K562 (cell line): ENCODE measurements at regions not wholly inside any gene's neighbourhood (a gene's known extent, or its start where the extent isn't known, plus 50 kb on each side); places are given as distances from the start of the nearest gene placed in this dataset.

Source experiments
- ATAC-seq: fragments of 200-7000 bp; cut with Tn5 transposase; 3 replicates; pipeline ENCODE4 v1.9.1; 2020; ENCODE audit warnings: moderate library complexity
- BruUV-seq: library from RNA; stranded (reverse); fragments of 400-500 nt; replicated peaks from 2 replicates; lab custom pipeline; 2021; lab: Mats Ljungman, UMichigan
- CTCF ChIA-PET: fragments of 300-600 bp; formaldehyde crosslinking; extraction: SDS; loops from one replicate; lab custom pipeline; 2021; ENCODE audit warnings: low intra/inter-chr PET ratio; lab: Yijun Ruan, JAX
- POLR2A ChIA-PET: fragments of 300-600, 350-650 bp; sonication (Branson Sonifier 250); formaldehyde crosslinking; extraction: SDS; loops from one replicate; lab custom pipeline; 2021; ENCODE audit warnings: antibody characterized with exemption, inconsistent platforms; lab: Yijun Ruan, JAX
- DNase-seq, 4 experiments: peaks; one replicate each; pipeline versions ENCODE4 v3.0.0 to v3.0.0-alpha.2; 2011 to 2018; ENCODE audit warnings: low spot score in 3 of 4, mixed read lengths in 3 of 4; ENCODE audit errors: extremely low read depth in 1 of 4
- FAIRE-seq: peaks from 2 replicates; lab custom pipeline; 2011; peaks lifted over from hg19 to GRCh38; lab: Jason Lieb, UNC
- H2AFZ ChIP-seq: 2 replicates; pipeline ENCODE4 v1.6.0; 2011; ENCODE audit warnings: low read depth, low read length, control low read depth, inconsistent platforms
- H3K27ac ChIP-seq: fragments of 200-600 bp; 3 replicates; pipeline ENCODE4 v1.8.0; 2011; ENCODE audit warnings: low read depth, mild to moderate bottlenecking, control low read depth, inconsistent platforms, low read length, moderate library complexity, mixed read lengths; ENCODE audit errors: extremely low read depth
- H3K27me3 ChIP-seq, 2 experiments: fragments of 300-600 bp in 1 of 2; 2 replicates in 1 of 2; 3 replicates in 1 of 2; pipeline versions ENCODE4 v1.6.0 to v1.8.0; 2011; ENCODE audit warnings: inconsistent platforms in 2 of 2, low read length in 2 of 2, mild to moderate bottlenecking in 1 of 2, mixed read lengths in 1 of 2, moderate library complexity in 1 of 2; ENCODE audit not compliant: control insufficient read depth in 2 of 2, insufficient read depth in 2 of 2
- H3K36me3 ChIP-seq: fragments of 300-600 bp; 3 replicates; pipeline ENCODE4 v1.8.0; 2011; ENCODE audit warnings: mild to moderate bottlenecking, low read length, inconsistent platforms; ENCODE audit not compliant: control insufficient read depth, insufficient read depth
- H3K4me1 ChIP-seq, 2 experiments: fragments of 200-600 bp in 1 of 2; replicated peaks in 1 of 2; 2 replicates in 1 of 2; 3 replicates in 1 of 2; pipeline versions ENCODE4 v1.5.1 to v1.8.0; 2011; ENCODE audit warnings: inconsistent platforms in 2 of 2, low read length in 2 of 2, mild to moderate bottlenecking in 1 of 2, mixed read lengths in 1 of 2, moderate library complexity in 1 of 2; ENCODE audit not compliant: control insufficient read depth in 2 of 2, insufficient read depth in 2 of 2
- H3K4me2 ChIP-seq: 2 replicates; pipeline ENCODE4 v1.6.1; 2011; ENCODE audit warnings: low read length, control low read depth, inconsistent platforms, mixed read lengths; ENCODE audit not compliant: insufficient read depth
- H3K4me3 ChIP-seq: fragments of 200-600 bp; sonication (generic), shearing (Covaris generic); 2 replicates; pipeline ENCODE4 v1.5.1; 2016; ENCODE audit warnings: control low read depth, inconsistent platforms
- H3K79me2 ChIP-seq: fragments of 200-600 bp; 3 replicates; pipeline ENCODE4 v1.8.0; 2011; ENCODE audit warnings: low read length, inconsistent platforms; ENCODE audit not compliant: control insufficient read depth, insufficient read depth
- H3K9ac ChIP-seq, 2 experiments: 2 replicates each; pipeline versions ENCODE4 v1.6.0 to v1.6.1; 2011; ENCODE audit warnings: low read depth in 2 of 2, low read length in 2 of 2, control low read depth in 1 of 2, inconsistent platforms in 1 of 2, mild to moderate bottlenecking in 1 of 2, mixed read lengths in 1 of 2; ENCODE audit not compliant: insufficient read depth in 1 of 2
- H3K9me1 ChIP-seq: one replicate; pipeline ENCODE4 v1.6.0; 2011; ENCODE audit warnings: inconsistent platforms, mild to moderate bottlenecking, low read length, moderate library complexity; ENCODE audit not compliant: control insufficient read depth, insufficient read depth
- H3K9me3 ChIP-seq: replicated peaks from 2 replicates; pipeline ENCODE4 v1.5.1; 2011; ENCODE audit warnings: low read depth, low read length, inconsistent platforms; ENCODE audit not compliant: control insufficient read depth, insufficient read depth
- H4K20me1 ChIP-seq: replicated peaks from 2 replicates; pipeline ENCODE4 v1.6.1; 2011; ENCODE audit warnings: low read length, inconsistent platforms, mixed read lengths; ENCODE audit not compliant: control insufficient read depth, insufficient read depth
- ATF6 ChIP-seq: sonication (generic); formaldehyde crosslinking; IDR thresholded peaks from 2 replicates; pipeline ENCODE4 v1.4.0; 2020; ENCODE audit warnings: mild to moderate bottlenecking, missing genetic modification reagents
- C11orf30 ChIP-seq: fragments of 450-650 bp; IDR thresholded peaks from 2 replicates; pipeline ENCODE4 v1.6.1; 2016; ENCODE audit warnings: low read depth, mild to moderate bottlenecking
- FOXK1 ChIP-seq: sonication (generic); formaldehyde crosslinking; IDR thresholded peaks from 2 replicates; pipeline ENCODE4 v1.8.0; 2022; ENCODE audit warnings: missing genetic modification reagents, mild to moderate bottlenecking, borderline replicate concordance
- HDGF ChIP-seq: fragments of 450-650 bp; IDR thresholded peaks from 2 replicates; pipeline ENCODE4 v1.6.1; 2016
- HIVEP1 ChIP-seq: fragments of 250-450 bp; sonication (Bioruptor Pico); IDR thresholded peaks from 2 replicates; pipeline ENCODE4 v1.4.0; 2020; ENCODE audit warnings: mild to moderate bottlenecking
- HNRNPL ChIP-seq: fragments of 200-400 bp; formaldehyde crosslinking; IDR thresholded peaks from 2 replicates; pipeline ENCODE4 v1.6.1; 2017; ENCODE audit warnings: low read depth, mild to moderate bottlenecking, low read length
- HSF4 ChIP-seq: fragments of 250-450 bp; sonication (Bioruptor Pico); IDR thresholded peaks from 2 replicates; pipeline ENCODE4 v2.1.2; 2022; ENCODE audit warnings: mild to moderate bottlenecking, moderate library complexity, borderline replicate concordance
- KDM4B ChIP-seq, 2 experiments: fragments of 450-650 bp in 1 of 2; sonication (generic) in 1 of 2; IDR thresholded peaks; 2 replicates each; pipeline ENCODE4 v1.6.1; 2016 to 2017; ENCODE audit warnings: borderline replicate concordance in 2 of 2, antibody characterized with exemption in 1 of 2, low read depth in 1 of 2, mild to moderate bottlenecking in 1 of 2
- NCOA4 ChIP-seq: fragments of 450-650 bp; IDR thresholded peaks from 2 replicates; pipeline ENCODE4 v1.6.1; 2018; ENCODE audit warnings: mild to moderate bottlenecking; ENCODE audit not compliant: partially characterized antibody
- PREB ChIP-seq: sonication (generic); formaldehyde crosslinking; IDR thresholded peaks from 2 replicates; pipeline ENCODE4 v1.8.1; 2023; ENCODE audit warnings: mild to moderate bottlenecking, missing genetic modification reagents
- TOE1 ChIP-seq, 2 experiments: fragments of 450-650 bp in 1 of 2; sonication (generic) in 1 of 2; formaldehyde crosslinking in 1 of 2; IDR thresholded peaks; 2 replicates each; pipeline versions ENCODE4 v1.7.1 to v1.8.0; 2016 to 2022; ENCODE audit warnings: borderline replicate concordance in 2 of 2, mild to moderate bottlenecking in 2 of 2, antibody characterized with exemption in 1 of 2, inconsistent platforms in 1 of 2, low read depth in 1 of 2, missing genetic modification reagents in 1 of 2, moderate library complexity in 1 of 2
- ZMIZ1 ChIP-seq, 2 experiments: fragments of 150-350 bp in 1 of 2; IDR thresholded peaks; 2 replicates each; pipeline ENCODE4 v1.6.1; 2012 to 2016; ENCODE audit warnings: low read depth in 2 of 2, low read length in 2 of 2, mild to moderate bottlenecking in 1 of 2, moderate library complexity in 1 of 2
- ZNF175 ChIP-seq: fragments of 200-800 bp; sonication (Bioruptor generic); IDR thresholded peaks from 2 replicates; pipeline ENCODE4 v1.6.1; 2016; ENCODE audit warnings: low read depth, mild to moderate bottlenecking, missing genetic modification characterization, missing compliant biosample characterization
- ZNF445 ChIP-seq: fragments of 250-450 bp; sonication (Bioruptor Pico); IDR thresholded peaks from 2 replicates; pipeline ENCODE4 v1.4.0; 2020; ENCODE audit warnings: low read depth, mild to moderate bottlenecking, moderate library complexity
- ZNF449 ChIP-seq: fragments of 250-450 bp; sonication (Bioruptor Pico); IDR thresholded peaks from 2 replicates; pipeline ENCODE4 v1.8.0; 2022; ENCODE audit warnings: moderate library complexity, mild to moderate bottlenecking, inconsistent platforms
- WGBS: fragments of 100-300 bp; shearing (Covaris generic); methylation state at CpG from one replicate; pipeline ENCODE4 v1.1.6; 2016; ENCODE audit warnings: low coverage, mixed read lengths; ENCODE audit not compliant: insufficient coverage; ENCODE audit errors: missing lambda C conversion rate; 5-methylcytosine and 5-hydroxymethylcytosine counted together
- in situ Hi-C: fragments of 300-500 bp; cut with MboI; formaldehyde crosslinking; loops from 4 replicates; pipeline ENCODE4 v1.15.0; 2018; ENCODE audit warnings: inconsistent platforms, mixed read lengths
- intact Hi-C: fragments of 100-400 bp; cut with micrococcal nuclease; formaldehyde crosslinking; loops from 2 replicates; pipeline ENCODE4 v1.14.2; 2022

- Histone ChIP-seq H3K9me3 (no peaks in the 10 kb centered on the region), H3K4me3 (no peak overlapping the region), H3K4me2 (no peak overlapping the region), H3K79me2 (no peaks in the 10 kb centered on the region), H3K27ac (no peak overlapping the region), H3K27me3 (no peaks in the 10 kb centered on the region), H3K36me3 (no peaks in the 10 kb centered on the region), H3K9me1 (no peaks in the 10 kb centered on the region), H4K20me1 (no peaks in the 10 kb centered on the region), H2AFZ (no peak overlapping the region), H3K9ac (no peak overlapping the region), H3K4me1 (no peaks in the 10 kb centered on the region)
- intact Hi-C loops: no loop called here
- ATAC-seq (no peak), DNase-seq (no peak), FAIRE-seq (no peak)
- in situ Hi-C loops: no loop called here
- 0% methylated on average over 6 of the region's 6 CpGs for WGBS
- BruUV-seq: no TSS peak
- ChIA-PET POLR2A (no interaction called here), CTCF (no interaction called here)
- TF ChIP-seq FOXK1 (CRISPR knock-in tag) (no peak), TOE1 (IDR thresholded peaks at IDR 0.05; ENCODE audit: borderline replicate concordance) (no peak), TOE1 (CRISPR knock-in tag; IDR thresholded peaks at IDR 0.05; ENCODE audit: borderline replicate concordance, low read depth) (no peak), NCOA4 (no peak), ZNF445 (CRISPR knock-in tag) (no peak), ZNF449 (CRISPR knock-in tag) (no peak), ZNF175 (CRISPR knock-in tag) (no peak), C11orf30 (no peak), HNRNPL (no peak), ATF6 (CRISPR knock-in tag) (no peak), HDGF (no peak), KDM4B (IDR thresholded peaks at IDR 0.05; ENCODE audit: borderline replicate concordance in 2 of 2, low read depth in 1 of 2) (no peak), ZMIZ1 (IDR thresholded peaks at IDR 0.05; ENCODE audit: low read depth in 2 of 2, low read length in 2 of 2) (no peak), HSF4 (CRISPR knock-in tag) (no peak), PREB (CRISPR knock-in tag) (no peak), HIVEP1 (no peak)
These were observed 351.1 kb downstream of the GATA3 start for GRCh38 chr10:8405596-8405995.
